ENCODE measurements at regions not wholly inside any gene's neighbourhood (a gene's known extent, or its start where the extent isn't known, plus 50 kb on each side); places are given as distances from the start of the nearest gene placed in this dataset.

DNA sequence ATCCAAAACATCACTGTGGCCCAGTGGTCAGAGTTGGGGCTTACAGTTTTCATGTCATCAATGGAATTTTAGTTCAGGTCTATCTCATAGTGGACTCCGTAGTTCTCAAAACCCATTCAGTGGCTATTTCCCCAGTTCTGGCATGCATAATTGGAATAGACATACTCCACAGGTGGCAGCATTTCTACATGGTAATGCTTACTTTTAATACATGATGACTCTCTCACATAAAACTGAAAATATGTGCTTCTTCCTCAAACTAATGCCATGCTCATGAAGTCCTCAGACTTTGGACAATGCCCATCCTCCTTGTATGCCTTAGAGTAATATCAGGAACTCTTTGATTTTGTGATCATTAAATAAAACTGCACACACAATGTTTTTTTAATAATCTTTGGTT is 857.4 kb upstream of the GOT2 start:
- Histone ChIP-seq H3K27me3 (no peaks in the 10 kb centered on the region), H3K27ac (no peak overlapping the region), H3K9me3 (ENCODE audit: low read depth) (no peaks in the 10 kb centered on the region), H3K4me1 (ENCODE audit: low read depth) (peaks cover 6% of the 10 kb centered on the region), H3K4me3 (no peak overlapping the region), H3K36me3 (no peaks in the 10 kb centered on the region)
- TF ChIP-seq, protein P1, sequence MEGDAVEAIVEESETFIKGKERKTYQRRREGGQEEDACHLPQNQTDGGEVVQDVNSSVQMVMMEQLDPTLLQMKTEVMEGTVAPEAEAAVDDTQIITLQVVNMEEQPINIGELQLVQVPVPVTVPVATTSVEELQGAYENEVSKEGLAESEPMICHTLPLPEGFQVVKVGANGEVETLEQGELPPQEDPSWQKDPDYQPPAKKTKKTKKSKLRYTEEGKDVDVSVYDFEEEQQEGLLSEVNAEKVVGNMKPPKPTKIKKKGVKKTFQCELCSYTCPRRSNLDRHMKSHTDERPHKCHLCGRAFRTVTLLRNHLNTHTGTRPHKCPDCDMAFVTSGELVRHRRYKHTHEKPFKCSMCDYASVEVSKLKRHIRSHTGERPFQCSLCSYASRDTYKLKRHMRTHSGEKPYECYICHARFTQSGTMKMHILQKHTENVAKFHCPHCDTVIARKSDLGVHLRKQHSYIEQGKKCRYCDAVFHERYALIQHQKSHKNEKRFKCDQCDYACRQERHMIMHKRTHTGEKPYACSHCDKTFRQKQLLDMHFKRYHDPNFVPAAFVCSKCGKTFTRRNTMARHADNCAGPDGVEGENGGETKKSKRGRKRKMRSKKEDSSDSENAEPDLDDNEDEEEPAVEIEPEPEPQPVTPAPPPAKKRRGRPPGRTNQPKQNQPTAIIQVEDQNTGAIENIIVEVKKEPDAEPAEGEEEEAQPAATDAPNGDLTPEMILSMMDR (IDR thresholded peaks at IDR 0.05; ENCODE audit: low read depth, low read length), result peak; percentile 14
- peak in 1 of 2 donors; percentile 13 for DNase-seq (ENCODE audit: low read depth in 1 of 2, low spot score in 1 of 2)

DNA sequence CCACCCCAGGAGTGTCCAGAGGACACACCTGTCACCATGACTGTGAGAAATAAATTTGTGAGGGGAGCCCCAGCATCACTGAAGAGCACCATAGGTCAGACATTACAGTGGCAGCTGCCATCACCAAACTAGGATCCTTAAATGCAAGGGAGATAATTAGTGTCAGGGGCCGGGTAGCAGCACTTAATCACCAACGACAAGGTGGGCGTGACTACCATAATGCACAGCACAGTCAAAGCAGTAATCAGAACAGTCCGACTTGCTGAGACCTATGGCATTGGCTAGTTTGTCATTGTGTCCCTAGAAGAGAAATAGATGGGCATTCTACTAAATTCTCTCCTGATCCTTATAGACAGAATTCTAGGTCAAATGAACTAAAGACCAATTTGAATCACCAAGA is 856.7 kb upstream of the GOT2 start:
- no peak for DNase-seq (ENCODE audit: low read depth in 1 of 2, low spot score in 1 of 2)
- TF ChIP-seq, protein P1 (IDR thresholded peaks at IDR 0.05; ENCODE audit: low read depth, low read length), result no peak
- no peaks in the 10 kb centered on the region for H3K36me3 ChIP-seq
- H3K9me3 ChIP-seq (ENCODE audit: low read depth), result no peaks in the 10 kb centered on the region
- H3K4me1 ChIP-seq (ENCODE audit: low read depth), result peaks cover 6% of the 10 kb centered on the region
- no peaks in the 10 kb centered on the region for H3K27me3 ChIP-seq
- no peak overlapping the region for H3K4me3 ChIP-seq
- H3K27ac ChIP-seq, result no peak overlapping the region

DNA sequence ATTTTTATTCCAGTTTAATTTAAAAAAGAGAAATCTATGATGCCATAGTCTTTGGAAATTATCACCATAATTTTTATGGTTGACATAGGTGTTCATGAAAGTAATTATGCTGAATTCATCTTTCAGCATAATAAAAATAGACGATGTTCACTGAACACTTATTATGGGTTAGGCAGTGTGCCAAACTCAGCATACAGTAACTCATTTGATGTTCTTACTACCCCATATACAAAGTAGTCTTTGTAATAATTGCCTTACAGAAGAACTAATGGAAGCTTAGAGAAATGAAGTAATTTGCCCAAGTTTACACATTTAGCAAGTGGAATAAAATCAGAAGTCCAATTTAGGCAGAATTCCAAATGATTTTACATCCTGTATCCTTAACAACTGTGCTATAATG is 852.2 kb upstream of the GOT2 start:
- TF ChIP-seq, protein P1 (IDR thresholded peaks at IDR 0.05; ENCODE audit: low read depth, low read length), result no peak
- no peaks in the 10 kb centered on the region for H3K9me3 ChIP-seq (ENCODE audit: low read depth)
- no peaks in the 10 kb centered on the region for H3K36me3 ChIP-seq
- DNase-seq (ENCODE audit: low read depth in 1 of 2, low spot score in 1 of 2), result no peak
- H3K4me1 ChIP-seq (ENCODE audit: low read depth), result peaks cover 12% of the 10 kb centered on the region
- no peaks in the 10 kb centered on the region for H3K27me3 ChIP-seq
- H3K27ac ChIP-seq, result no peak overlapping the region
- no peak overlapping the region for H3K4me3 ChIP-seq

DNA sequence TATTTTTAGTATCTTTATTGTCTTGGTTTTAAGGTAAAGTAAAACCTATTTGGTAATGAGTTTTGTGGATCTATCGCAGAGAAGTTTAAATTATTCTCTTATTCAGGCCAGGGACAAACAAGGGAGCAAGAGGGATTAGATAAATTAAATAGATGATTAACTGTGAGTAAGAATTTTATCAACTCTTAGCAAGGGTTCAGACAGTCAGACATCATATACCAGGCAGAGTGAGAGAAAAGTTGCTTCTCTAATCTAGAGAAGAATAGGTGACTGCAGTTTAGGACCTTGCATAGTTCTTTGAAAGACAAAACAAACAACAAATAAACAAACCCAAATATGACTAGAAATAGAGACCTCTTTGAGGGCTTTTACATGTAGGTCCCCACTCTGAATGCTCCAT is 840.2 kb upstream of the GOT2 start:
- H3K36me3 ChIP-seq, result no peaks in the 10 kb centered on the region
- H3K27ac ChIP-seq, result no peak overlapping the region
- DNase-seq (ENCODE audit: low read depth in 1 of 2, low spot score in 1 of 2), result no peak
- TF ChIP-seq, protein P1 (IDR thresholded peaks at IDR 0.05; ENCODE audit: low read depth, low read length), result no peak
- H3K4me1 ChIP-seq (ENCODE audit: low read depth), result no peaks in the 10 kb centered on the region
- no peaks in the 10 kb centered on the region for H3K27me3 ChIP-seq
- H3K4me3 ChIP-seq, result no peak overlapping the region
- no peaks in the 10 kb centered on the region for H3K9me3 ChIP-seq (ENCODE audit: low read depth)

DNA sequence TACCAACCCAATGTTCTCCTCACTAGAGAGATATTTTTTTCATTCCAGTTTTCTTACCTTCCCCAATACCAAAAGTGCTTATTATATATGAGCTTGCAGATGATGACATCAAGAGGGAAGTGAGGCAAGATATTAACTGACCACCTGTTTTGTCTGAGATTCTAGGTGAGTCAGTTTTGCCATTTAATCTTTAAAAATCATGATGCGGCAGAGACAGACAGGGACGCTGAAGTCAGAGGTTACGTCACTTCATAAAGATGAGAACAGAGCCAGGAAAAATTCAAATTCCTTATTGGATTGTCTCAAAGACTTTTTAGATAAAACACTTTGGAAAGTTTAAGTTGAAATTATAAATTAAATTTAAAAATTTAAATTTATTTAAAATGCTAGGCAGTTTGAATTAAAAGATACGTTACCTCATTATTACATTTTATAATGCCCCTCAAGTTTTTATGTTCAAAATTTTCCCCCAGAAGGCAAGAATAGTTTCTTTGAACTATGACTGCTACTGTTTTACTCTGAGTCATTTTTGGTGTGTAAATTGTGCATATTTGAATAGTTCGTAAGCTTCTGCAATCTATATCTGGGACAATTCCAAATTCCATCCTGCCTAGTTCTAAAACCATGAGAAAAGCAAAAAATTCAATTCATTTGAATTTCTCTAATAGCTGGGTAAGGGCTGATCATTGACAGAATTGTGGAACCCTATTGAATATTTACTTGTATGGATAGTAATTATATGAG is 839.6 kb upstream of the GOT2 start:
- no peaks in the 10 kb centered on the region for H3K36me3 ChIP-seq
- no peaks in the 10 kb centered on the region for H3K27me3 ChIP-seq

More for the DNA sequence above, 839.6 kb upstream of the GOT2 start:
- no peaks in the 10 kb centered on the region for H3K9me3 ChIP-seq (ENCODE audit: low read depth)
- DNase-seq (ENCODE audit: low read depth in 1 of 2, low spot score in 1 of 2), result peak in 1 of 2 donors; percentile 69
- H3K27ac ChIP-seq, result no peak overlapping the region
- H3K4me1 ChIP-seq (ENCODE audit: low read depth), result peaks cover 5% of the 10 kb centered on the region
- H3K4me3 ChIP-seq, result no peak overlapping the region
- TF ChIP-seq, protein P1 (IDR thresholded peaks at IDR 0.05; ENCODE audit: low read depth, low read length), result no peak

Data from cardiac muscle cell (in vitro differentiated cells and primary cell).